ENCODE measurements at regions not wholly inside any gene's neighbourhood (a gene's known extent, or its start where the extent isn't known, plus 50 kb on each side); places are given as distances from the start of the nearest gene placed in this dataset.

GRCh38 chr11:95562196-95562921, 227.2 kb downstream of the FAM76B start:
- Mint-ChIP-seq H3K27me3 (no peaks in the 10 kb centered on the region), H3K4me1 (peaks cover 11 to 34% (median 18%) of the 10 kb centered on the region in 4 donors), H3K9me3 (peaks cover 0 to 3% (median 0%) of the 10 kb centered on the region in 7 donors), H3K4me3 (no peak overlapping the region), H3K36me3 (peaks cover 18% of the 10 kb centered on the region), H3K27ac (no peak overlapping the region)
- H3K36me3 ChIP-seq (ENCODE audit: control insufficient read depth, insufficient read depth, low read length), result no peaks in the 10 kb centered on the region
- ATAC-seq (ENCODE audit: low read depth in 2 of 2) (no peak), DNase-seq (no peak)
- no peak overlapping the region for H3K27ac ChIP-seq (ENCODE audit: insufficient read depth, low read length, poor library complexity, severe bottlenecking)
- H3K27me3 ChIP-seq (ENCODE audit: control insufficient read depth, insufficient read depth, low read length), result no peaks in the 10 kb centered on the region
- H3K4me1 ChIP-seq (ENCODE audit: control insufficient read depth, insufficient read depth, low read length, poor library complexity, severe bottlenecking), result no peaks in the 10 kb centered on the region
- no peaks in the 10 kb centered on the region for H3K9me3 ChIP-seq (ENCODE audit: control insufficient read depth in 2 of 2, low read length in 2 of 2)
- H3K4me3 ChIP-seq (ENCODE audit: low read depth, low read length), result no peak overlapping the region

- Histone ChIP-seq H3K27ac (ENCODE audit: insufficient read depth, low read length, poor library complexity, severe bottlenecking) (no peak overlapping the region), H3K9me3 (ENCODE audit: control insufficient read depth in 2 of 2, low read length in 2 of 2) (no peaks in the 10 kb centered on the region), H3K4me1 (ENCODE audit: control insufficient read depth, insufficient read depth, low read length, poor library complexity, severe bottlenecking) (no peaks in the 10 kb centered on the region), H3K4me3 (ENCODE audit: low read depth, low read length) (no peak overlapping the region), H3K27me3 (ENCODE audit: control insufficient read depth, insufficient read depth, low read length) (no peaks in the 10 kb centered on the region), H3K36me3 (ENCODE audit: control insufficient read depth, insufficient read depth, low read length) (no peaks in the 10 kb centered on the region)
- H3K27me3 Mint-ChIP-seq, result no peaks in the 10 kb centered on the region
- H3K36me3 Mint-ChIP-seq, result peaks cover 18% of the 10 kb centered on the region
- no peak overlapping the region for H3K27ac Mint-ChIP-seq
- peaks cover 0 to 39% (median 28%) of the 10 kb centered on the region in 4 donors for H3K4me1 Mint-ChIP-seq
- ATAC-seq (ENCODE audit: low read depth in 2 of 2), result no peak
- no peak overlapping the region for H3K4me3 Mint-ChIP-seq
- DNase-seq, result no peak
- peaks cover 0 to 3% (median 0%) of the 10 kb centered on the region in 7 donors for H3K9me3 Mint-ChIP-seq
Measured at GRCh38 chr11:95559899-95560298, 229.7 kb downstream of the FAM76B start.

GRCh38 chr11:95557376-95557775, 232.2 kb downstream of the FAM76B start:
- H3K27ac Mint-ChIP-seq, result no peak overlapping the region
- H3K4me3 ChIP-seq (ENCODE audit: low read depth, low read length), result no peak overlapping the region
- ATAC-seq (ENCODE audit: low read depth in 2 of 2) (no peak), DNase-seq (no peak)
- no peaks in the 10 kb centered on the region for H3K9me3 ChIP-seq (ENCODE audit: control insufficient read depth in 2 of 2, low read length in 2 of 2)
- peaks cover 14% of the 10 kb centered on the region for H3K36me3 Mint-ChIP-seq
- peaks cover 0 to 39% (median 29%) of the 10 kb centered on the region in 4 donors for H3K4me1 Mint-ChIP-seq
- H3K36me3 ChIP-seq (ENCODE audit: control insufficient read depth, insufficient read depth, low read length), result no peaks in the 10 kb centered on the region
- no peaks in the 10 kb centered on the region for H3K27me3 ChIP-seq (ENCODE audit: control insufficient read depth, insufficient read depth, low read length)
- H3K27ac ChIP-seq (ENCODE audit: insufficient read depth, low read length, poor library complexity, severe bottlenecking), result no peak overlapping the region
- H3K4me3 Mint-ChIP-seq, result no peak overlapping the region
- peaks cover 0 to 3% (median 0%) of the 10 kb centered on the region in 7 donors for H3K9me3 Mint-ChIP-seq
- no peaks in the 10 kb centered on the region for H3K27me3 Mint-ChIP-seq
- H3K4me1 ChIP-seq (ENCODE audit: control insufficient read depth, insufficient read depth, low read length, poor library complexity, severe bottlenecking), result no peaks in the 10 kb centered on the region

GRCh38 chr11:95556342-95557163, 233.0 kb downstream of the FAM76B start:
- no peaks in the 10 kb centered on the region for H3K36me3 ChIP-seq (ENCODE audit: control insufficient read depth, insufficient read depth, low read length)
- no peak overlapping the region for H3K4me3 ChIP-seq (ENCODE audit: low read depth, low read length)
- H3K27ac ChIP-seq (ENCODE audit: insufficient read depth, low read length, poor library complexity, severe bottlenecking), result no peak overlapping the region
- no peaks in the 10 kb centered on the region for H3K27me3 ChIP-seq (ENCODE audit: control insufficient read depth, insufficient read depth, low read length)
- H3K27ac Mint-ChIP-seq, result no peak overlapping the region
- H3K4me1 Mint-ChIP-seq, result peaks cover 0 to 39% (median 27%) of the 10 kb centered on the region in 4 donors
- DNase-seq, result peak in 1 of 3 donors; percentile 56
- H3K4me1 ChIP-seq (ENCODE audit: control insufficient read depth, insufficient read depth, low read length, poor library complexity, severe bottlenecking), result no peaks in the 10 kb centered on the region
- H3K9me3 Mint-ChIP-seq, result peaks cover 0 to 3% (median 0%) of the 10 kb centered on the region in 7 donors
- H3K36me3 Mint-ChIP-seq, result peaks cover 9% of the 10 kb centered on the region
- H3K9me3 ChIP-seq (ENCODE audit: control insufficient read depth in 2 of 2, low read length in 2 of 2), result no peaks in the 10 kb centered on the region
- no peak overlapping the region for H3K4me3 Mint-ChIP-seq
- H3K27me3 Mint-ChIP-seq, result no peaks in the 10 kb centered on the region
- ATAC-seq (ENCODE audit: low read depth in 2 of 2), result no peak

- H3K9me3 ChIP-seq (ENCODE audit: control insufficient read depth in 2 of 2, low read length in 2 of 2), result no peaks in the 10 kb centered on the region
- no peak overlapping the region for H3K27ac ChIP-seq (ENCODE audit: insufficient read depth, low read length, poor library complexity, severe bottlenecking)
- Mint-ChIP-seq H3K27ac (no peak overlapping the region), H3K27me3 (no peaks in the 10 kb centered on the region), H3K4me3 (no peak overlapping the region), H3K9me3 (peaks cover 0 to 3% (median 0%) of the 10 kb centered on the region in 7 donors), H3K4me1 (peaks cover 0 to 39% (median 27%) of the 10 kb centered on the region in 4 donors), H3K36me3 (peaks cover 14% of the 10 kb centered on the region)
- no peaks in the 10 kb centered on the region for H3K4me1 ChIP-seq (ENCODE audit: control insufficient read depth, insufficient read depth, low read length, poor library complexity, severe bottlenecking)
- no peaks in the 10 kb centered on the region for H3K36me3 ChIP-seq (ENCODE audit: control insufficient read depth, insufficient read depth, low read length)
- no peak for DNase-seq
- no peak overlapping the region for H3K4me3 ChIP-seq (ENCODE audit: low read depth, low read length)
- no peaks in the 10 kb centered on the region for H3K27me3 ChIP-seq (ENCODE audit: control insufficient read depth, insufficient read depth, low read length)
- no peak for ATAC-seq (ENCODE audit: low read depth in 2 of 2)
Measured at GRCh38 chr11:95556011-95556341, 233.6 kb downstream of the FAM76B start.

- Mint-ChIP-seq H3K4me1 (peaks cover 0 to 40% (median 29%) of the 10 kb centered on the region in 4 donors), H3K36me3 (peaks cover 14% of the 10 kb centered on the region), H3K27ac (no peak overlapping the region), H3K27me3 (no peaks in the 10 kb centered on the region), H3K4me3 (no peak overlapping the region), H3K9me3 (peaks cover 0 to 3% (median 0%) of the 10 kb centered on the region in 7 donors)
- DNase-seq, result no peak
- H3K27ac ChIP-seq (ENCODE audit: insufficient read depth, low read length, poor library complexity, severe bottlenecking), result no peak overlapping the region
- no peak for ATAC-seq (ENCODE audit: low read depth in 2 of 2)
- no peaks in the 10 kb centered on the region for H3K4me1 ChIP-seq (ENCODE audit: control insufficient read depth, insufficient read depth, low read length, poor library complexity, severe bottlenecking)
- H3K27me3 ChIP-seq (ENCODE audit: control insufficient read depth, insufficient read depth, low read length), result no peaks in the 10 kb centered on the region
- H3K4me3 ChIP-seq (ENCODE audit: low read depth, low read length), result no peak overlapping the region
- no peaks in the 10 kb centered on the region for H3K36me3 ChIP-seq (ENCODE audit: control insufficient read depth, insufficient read depth, low read length)
- H3K9me3 ChIP-seq (ENCODE audit: control insufficient read depth in 2 of 2, low read length in 2 of 2), result no peaks in the 10 kb centered on the region
Measured at GRCh38 chr11:95554911-95555310, 234.7 kb downstream of the FAM76B start.

GRCh38 chr11:95549301-95549700, 240.3 kb downstream of the FAM76B start:
- Histone ChIP-seq H3K9me3 (ENCODE audit: control insufficient read depth in 2 of 2, low read length in 2 of 2) (no peaks in the 10 kb centered on the region), H3K4me3 (ENCODE audit: low read depth, low read length) (no peak overlapping the region), H3K27me3 (ENCODE audit: control insufficient read depth, insufficient read depth, low read length) (no peaks in the 10 kb centered on the region), H3K4me1 (ENCODE audit: control insufficient read depth, insufficient read depth, low read length, poor library complexity, severe bottlenecking) (no peaks in the 10 kb centered on the region), H3K36me3 (ENCODE audit: control insufficient read depth, insufficient read depth, low read length) (no peaks in the 10 kb centered on the region), H3K27ac (ENCODE audit: insufficient read depth, low read length, poor library complexity, severe bottlenecking) (no peak overlapping the region)
- ATAC-seq (ENCODE audit: low read depth in 2 of 2) (no peak), DNase-seq (no peak)
- Mint-ChIP-seq H3K9me3 (peaks cover 0 to 2% (median 0%) of the 10 kb centered on the region in 7 donors), H3K4me3 (no peak overlapping the region), H3K36me3 (peaks cover 5% of the 10 kb centered on the region), H3K27me3 (no peaks in the 10 kb centered on the region), H3K27ac (no peak overlapping the region), H3K4me1 (peaks cover 8 to 49% (median 21%) of the 10 kb centered on the region in 4 donors)

Measured in CD4-positive, CD25-positive, alpha-beta regulatory T cell (primary cell).